ENCODE measurements at regions not wholly inside any gene's neighbourhood (a gene's known extent, or its start where the extent isn't known, plus 50 kb on each side); places are given as distances from the start of the nearest gene placed in this dataset.

DNA sequence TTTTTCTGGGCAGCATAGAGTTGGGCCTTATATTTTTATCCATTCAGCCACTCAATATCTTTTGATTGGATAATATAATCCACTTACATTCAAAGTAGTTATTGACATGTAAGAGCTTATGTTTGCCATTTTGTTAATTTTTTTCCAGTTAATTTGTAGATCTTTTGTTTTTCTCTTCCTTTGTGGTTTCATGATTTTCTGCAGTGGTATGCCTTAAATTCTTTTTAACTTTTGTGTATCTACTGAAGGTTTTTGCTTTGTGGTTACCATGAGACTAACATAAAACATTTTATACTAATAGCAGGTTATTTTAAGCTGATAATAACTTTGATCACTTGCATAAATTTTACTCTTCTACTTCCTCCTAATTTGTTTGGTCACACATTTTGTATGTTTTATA lies 140.8 kb upstream of the GATB start:
- no peak overlapping the region for H3K4me3 ChIP-seq (ENCODE audit: low read length)
- no peak for DNase-seq (ENCODE audit: low read depth, low spot score)

DNA sequence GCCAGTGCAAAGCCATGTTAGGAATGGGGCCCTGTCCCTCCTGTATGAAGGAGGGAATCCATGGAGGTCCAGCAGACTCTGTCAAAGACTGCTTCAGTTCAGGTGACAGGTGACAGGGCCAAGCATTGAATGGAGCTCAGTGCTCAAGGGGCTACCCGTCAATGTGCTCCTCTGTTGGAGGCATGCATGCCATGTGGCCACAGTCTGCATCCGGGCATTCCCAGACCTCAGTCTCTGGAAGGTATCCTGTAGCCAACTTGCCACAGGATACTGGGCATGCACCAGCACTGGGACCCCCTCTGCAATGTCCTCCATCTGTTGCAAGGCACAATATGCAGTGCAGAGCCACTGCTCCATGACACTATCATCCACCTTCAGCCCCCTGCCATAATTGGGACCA lies 136.1 kb upstream of the GATB start:
- H3K4me3 ChIP-seq (ENCODE audit: low read length) = no peak overlapping the region
- DNase-seq (ENCODE audit: low read depth, low spot score) = no peak

DNA sequence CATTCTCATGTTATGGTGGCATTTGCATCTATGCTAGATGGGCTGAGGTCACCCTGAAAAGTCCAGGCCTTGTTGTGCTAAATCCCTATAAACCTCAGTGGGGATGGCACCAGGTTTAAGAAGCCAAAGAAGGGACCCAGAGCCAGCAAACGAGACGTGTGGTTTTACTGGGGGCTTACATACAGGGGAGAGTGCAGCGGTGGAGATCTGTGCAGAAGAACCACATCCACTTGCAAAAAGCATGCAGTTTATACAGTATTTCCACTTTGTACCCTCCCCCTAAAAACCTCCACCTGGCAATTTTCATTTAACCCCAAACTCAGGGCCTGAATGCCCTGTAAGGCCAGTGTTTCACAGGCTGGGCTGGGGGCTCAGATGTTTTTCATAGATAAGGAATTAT lies 134.9 kb upstream of the GATB start:
- H3K4me3 ChIP-seq (ENCODE audit: low read length) = no peak overlapping the region
- DNase-seq (ENCODE audit: low read depth, low spot score) = peak; percentile 80

DNA sequence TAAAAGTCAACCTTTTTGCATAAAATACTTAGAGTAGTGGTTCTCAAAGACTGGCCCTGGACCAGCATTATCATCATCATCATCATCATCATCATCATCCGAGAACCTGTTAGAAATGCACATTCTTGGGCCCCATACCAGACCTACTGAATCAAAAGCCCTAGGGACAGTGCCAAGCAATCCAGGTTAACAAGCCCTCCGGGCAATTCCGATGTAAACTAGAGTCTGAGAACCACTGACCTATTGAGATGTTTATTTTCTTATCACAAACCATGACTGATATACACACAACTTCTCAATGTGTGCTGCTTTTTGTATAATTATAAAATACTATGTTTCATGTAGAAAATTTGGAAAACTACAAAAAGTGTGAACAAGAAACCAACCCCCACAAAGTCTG lies 133.4 kb upstream of the GATB start:
- H3K4me3 ChIP-seq (ENCODE audit: low read length) = no peak overlapping the region
- DNase-seq (ENCODE audit: low read depth, low spot score) = no peak

DNA sequence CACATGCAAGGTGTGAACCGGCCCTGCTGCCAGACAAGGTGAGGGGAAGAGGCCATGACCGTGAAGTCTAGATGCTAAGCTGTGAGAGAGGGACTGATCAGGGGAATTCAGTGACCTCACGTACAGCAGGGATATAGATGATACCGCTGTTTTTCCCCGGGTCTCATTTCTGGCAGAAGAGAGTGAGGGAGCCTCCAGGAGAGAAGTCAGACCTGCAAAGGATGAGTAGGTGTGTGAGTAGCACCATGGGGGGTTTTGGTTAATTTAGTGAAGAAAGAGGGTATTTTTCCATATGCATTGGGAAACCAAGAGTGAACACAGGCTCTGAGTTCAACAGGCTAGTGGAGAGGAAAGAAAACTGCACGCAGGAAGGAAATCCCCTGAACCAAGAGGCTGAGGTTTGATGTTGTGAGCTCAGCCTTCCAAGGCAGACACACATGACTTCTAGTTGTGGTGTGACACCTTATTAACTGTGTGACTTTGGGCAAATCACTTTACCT lies 127.6 kb upstream of the GATB start:
- H3K4me3 ChIP-seq (ENCODE audit: low read length) = no peak overlapping the region
- peak; percentile 46 for DNase-seq (ENCODE audit: low read depth, low spot score)

DNA sequence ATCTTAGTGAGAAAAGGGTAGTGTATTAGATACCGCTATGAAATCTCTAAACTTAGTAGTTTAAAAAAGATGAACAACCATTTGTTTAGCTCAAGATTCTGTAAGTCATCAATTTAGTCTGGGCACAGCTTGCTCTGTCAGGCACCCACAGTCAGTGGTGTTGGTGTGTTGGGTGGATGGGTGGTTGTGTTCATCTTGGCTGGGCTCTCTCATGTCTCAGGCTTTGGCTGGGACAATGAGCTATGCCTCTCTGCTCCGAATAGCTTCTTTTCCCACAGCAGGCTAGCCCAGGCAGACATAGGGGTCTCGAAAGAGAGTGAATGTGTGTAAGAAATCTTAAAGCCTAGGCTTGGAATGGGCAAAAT lies 127.0 kb upstream of the GATB start:
- DNase-seq (ENCODE audit: low read depth, low spot score) = no peak
- no peak overlapping the region for H3K4me3 ChIP-seq (ENCODE audit: low read length)

DNA sequence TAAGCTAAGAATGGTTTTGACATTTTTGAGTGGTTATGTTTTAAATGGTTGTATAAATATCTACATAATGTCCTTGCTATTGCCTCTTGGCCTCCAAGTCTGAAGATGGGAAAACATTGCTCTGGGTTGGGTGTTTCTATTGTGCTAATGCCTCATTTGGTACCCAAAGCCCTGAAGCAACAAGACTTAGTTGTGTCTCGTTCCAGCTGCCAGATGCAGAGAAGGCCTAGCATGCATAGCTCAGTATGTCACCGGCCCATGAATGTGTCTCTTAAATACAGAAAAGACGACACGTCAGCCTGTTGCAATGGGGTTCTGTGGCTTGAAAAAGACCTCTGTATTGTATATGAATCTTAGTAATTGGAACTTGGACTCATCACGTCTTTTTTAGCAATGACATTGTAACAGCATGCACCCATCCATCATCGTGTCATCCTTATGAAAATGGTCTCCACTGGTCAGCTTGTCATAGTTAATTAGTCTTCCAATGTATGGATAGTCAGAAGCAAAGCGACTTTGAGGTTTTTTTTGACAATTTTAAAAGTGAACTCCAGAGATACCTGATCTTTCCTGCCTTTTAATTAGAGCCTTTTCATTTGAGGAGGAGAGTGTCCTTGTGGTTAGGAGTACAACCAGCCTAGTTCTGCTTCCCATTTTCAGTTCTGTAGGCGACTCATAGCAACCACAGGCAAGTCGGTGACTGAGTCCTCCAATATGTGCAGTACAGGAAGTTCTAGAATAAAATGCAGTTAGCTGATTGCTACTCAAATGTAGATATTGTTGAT lies 126.4 kb upstream of the GATB start:
- no peak overlapping the region for H3K4me3 ChIP-seq (ENCODE audit: low read length)
- peak; percentile 57 for DNase-seq (ENCODE audit: low read depth, low spot score)

DNA sequence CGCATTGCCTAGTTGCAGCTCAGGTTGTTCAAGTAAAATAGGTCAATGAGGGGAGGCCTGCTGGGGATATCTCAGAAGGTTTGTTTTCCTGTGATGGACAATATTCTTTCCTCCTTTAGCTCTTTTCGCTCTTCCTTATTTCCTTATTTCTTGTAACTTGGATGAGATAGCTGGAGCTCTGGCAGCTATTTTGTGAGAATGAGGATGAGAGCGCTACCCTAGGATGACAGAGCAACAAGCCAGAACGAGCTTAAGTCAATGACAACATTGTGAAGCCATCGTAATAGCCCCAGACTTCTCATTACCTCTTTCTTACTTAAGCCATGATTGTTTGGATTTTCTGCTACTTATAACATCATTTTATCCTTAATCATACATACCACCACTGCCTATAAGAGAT lies 124.3 kb upstream of the GATB start:
- no peak overlapping the region for H3K4me3 ChIP-seq (ENCODE audit: low read length)
- no peak for DNase-seq (ENCODE audit: low read depth, low spot score)

DNA sequence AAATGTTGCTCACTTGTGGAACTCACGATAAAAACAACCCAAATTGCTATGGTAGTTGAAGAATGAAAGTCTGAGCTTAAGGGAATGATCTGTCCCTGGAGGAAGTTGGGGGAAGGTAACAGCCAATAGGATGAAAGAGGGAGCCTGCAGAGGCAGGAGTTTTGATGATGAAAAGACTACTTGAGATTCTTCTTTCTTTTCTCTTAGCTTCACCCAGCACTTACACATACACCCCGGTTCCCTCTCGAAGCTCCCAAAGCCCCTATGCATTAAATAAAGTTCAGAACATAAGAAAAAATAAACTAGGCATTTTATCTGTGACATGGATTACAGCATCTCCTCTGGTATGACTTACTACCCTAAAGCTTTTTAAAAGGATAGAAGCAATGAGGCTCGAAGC lies 122.9 kb upstream of the GATB start:
- no peak overlapping the region for H3K4me3 ChIP-seq (ENCODE audit: low read length)
- no peak for DNase-seq (ENCODE audit: low read depth, low spot score)

DNA sequence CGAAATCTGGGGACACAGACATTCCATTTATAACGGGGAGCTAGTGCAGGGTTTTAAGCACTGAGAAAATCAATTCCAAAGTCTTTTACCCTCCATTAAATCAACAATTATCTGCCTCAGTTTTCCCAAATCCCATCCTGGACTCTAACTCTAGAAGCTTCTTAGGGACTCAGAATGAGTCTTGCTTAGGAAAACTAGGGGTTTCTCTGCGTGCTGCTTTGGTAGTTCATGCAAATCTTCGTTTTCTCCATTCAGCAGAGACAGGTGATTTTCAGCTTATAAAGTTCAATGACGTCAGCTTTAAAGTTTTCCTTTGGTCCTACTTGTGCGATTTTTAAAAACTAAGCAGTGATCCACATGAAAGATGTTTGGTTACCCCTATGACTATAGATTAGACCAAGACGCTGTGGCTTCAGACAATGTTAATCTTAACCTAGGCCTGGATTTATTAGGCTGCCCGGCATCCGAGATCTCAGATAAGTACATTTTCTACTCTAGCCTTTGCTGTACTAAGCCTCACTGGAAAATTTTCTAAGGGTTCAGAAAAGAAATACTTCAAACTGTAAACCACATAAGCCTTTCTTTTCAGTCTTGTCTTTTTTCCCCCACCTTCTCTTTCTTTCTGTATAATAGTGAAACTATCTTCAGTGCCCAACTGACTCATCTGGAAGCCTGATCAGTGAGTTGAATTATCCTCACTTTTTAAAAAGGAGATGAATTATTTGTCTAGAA lies 121.4 kb upstream of the GATB start:
- no peak overlapping the region for H3K4me3 ChIP-seq (ENCODE audit: low read length)
- DNase-seq (ENCODE audit: low read depth, low spot score) = no peak

DNA sequence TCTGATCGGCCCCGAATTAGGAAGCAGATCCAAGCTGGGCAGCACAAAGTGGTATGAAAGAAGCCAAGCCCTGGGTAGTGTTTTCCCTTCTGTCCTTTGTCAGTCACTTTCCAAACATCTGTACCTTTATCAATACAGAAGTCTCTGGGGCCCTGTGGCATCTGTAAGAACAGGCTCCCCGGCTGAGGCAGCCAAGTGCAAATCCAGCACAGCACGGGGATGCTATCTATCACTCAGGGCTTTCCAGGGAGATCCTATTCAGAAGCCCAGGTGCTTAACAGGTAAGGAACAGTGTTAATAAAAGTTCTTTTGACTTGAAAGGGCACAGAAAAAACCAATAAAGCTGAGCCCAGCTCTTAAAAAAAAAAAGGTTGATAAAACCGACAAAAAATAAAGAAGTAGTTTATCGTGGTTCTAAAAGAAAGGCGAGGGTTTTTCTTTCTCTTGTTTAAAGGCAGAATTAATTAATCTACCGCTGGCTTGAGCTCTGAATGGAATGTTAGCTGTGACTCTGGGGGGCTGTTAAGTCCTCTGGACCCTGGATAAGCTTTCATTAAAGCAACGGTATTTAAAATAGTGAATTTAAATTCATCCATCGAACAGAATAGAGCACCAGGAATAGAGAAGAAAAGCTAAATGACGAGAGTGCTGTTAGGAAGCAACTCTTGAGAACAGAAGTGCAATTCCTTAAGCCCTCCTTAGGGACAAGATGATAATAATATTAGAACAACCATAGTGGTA lies 119.1 kb upstream of the GATB start:
- no peak for DNase-seq (ENCODE audit: low read depth, low spot score)
- no peak overlapping the region for H3K4me3 ChIP-seq (ENCODE audit: low read length)

DNA sequence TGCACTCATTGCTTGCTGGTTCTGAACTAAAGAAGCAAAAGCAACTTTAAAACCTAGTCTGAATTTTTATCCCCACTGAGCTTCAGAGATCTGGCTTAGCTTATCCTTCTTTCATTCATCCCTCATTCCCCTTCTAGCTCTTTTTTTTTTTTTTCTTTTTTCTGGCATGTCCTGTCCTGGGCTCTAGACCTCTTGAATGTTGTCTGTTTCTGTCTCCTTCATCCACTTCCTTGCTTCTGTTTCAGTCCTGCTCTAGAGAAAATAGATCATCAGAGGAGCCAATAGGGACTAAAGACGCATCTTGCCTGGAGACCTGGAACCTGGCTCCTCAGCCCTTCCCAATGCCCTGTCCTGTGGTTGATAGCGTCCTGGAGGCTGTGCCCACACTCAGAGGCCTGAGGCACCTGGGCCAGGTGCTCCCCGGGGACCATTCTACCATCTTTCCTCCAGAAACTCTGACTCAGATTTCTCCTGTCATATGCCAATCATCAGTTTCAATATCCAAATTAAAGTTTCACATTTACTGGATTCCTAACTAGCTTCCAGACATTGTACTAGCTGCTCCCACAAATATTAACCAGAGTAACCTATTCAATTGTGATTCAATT lies 115.7 kb upstream of the GATB start:
- no peak for DNase-seq (ENCODE audit: low read depth, low spot score)
- no peak overlapping the region for H3K4me3 ChIP-seq (ENCODE audit: low read length)

DNA sequence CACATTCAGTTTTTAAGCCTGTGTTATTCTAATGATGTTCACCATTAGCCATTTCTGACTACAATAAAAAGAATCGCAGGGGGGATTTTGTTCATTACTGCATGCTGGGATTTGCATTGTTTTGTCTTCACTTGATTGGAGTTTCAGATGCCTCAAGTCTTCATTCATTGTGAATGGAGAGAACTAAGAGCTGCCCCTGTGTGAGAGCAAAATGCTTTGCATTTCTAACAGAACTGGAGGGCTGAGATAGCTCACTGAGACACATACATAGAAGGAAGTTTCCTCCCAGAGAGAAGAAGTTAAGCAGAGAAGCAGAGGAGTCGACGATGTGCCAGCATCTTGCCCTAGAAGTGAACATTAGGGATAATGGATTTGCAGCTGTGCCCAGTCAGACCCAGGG lies 113.5 kb upstream of the GATB start:
- no peak overlapping the region for H3K4me3 ChIP-seq (ENCODE audit: low read length)
- DNase-seq (ENCODE audit: low read depth, low spot score) = no peak

DNA sequence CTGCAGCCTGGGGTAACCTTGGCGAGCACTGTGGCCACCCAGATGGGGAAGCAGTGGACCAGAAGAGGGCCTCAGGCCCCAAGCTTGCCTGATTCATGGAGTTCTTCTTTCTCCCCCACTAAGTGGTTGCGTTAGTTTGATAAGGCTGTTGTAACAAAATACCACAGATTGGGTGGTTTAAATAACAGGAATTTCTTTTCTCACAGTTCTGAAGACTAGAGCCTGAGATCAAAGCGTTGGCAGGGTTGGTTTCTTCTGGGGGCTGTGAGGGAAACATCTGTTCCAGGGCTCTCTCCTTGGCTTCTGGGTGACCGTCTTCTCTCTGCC lies 105.7 kb upstream of the GATB start:
- peak; percentile 74 for DNase-seq (ENCODE audit: low read depth, low spot score)
- peak overlapping the region; percentile 34 for H3K4me3 ChIP-seq (ENCODE audit: low read length)

DNA sequence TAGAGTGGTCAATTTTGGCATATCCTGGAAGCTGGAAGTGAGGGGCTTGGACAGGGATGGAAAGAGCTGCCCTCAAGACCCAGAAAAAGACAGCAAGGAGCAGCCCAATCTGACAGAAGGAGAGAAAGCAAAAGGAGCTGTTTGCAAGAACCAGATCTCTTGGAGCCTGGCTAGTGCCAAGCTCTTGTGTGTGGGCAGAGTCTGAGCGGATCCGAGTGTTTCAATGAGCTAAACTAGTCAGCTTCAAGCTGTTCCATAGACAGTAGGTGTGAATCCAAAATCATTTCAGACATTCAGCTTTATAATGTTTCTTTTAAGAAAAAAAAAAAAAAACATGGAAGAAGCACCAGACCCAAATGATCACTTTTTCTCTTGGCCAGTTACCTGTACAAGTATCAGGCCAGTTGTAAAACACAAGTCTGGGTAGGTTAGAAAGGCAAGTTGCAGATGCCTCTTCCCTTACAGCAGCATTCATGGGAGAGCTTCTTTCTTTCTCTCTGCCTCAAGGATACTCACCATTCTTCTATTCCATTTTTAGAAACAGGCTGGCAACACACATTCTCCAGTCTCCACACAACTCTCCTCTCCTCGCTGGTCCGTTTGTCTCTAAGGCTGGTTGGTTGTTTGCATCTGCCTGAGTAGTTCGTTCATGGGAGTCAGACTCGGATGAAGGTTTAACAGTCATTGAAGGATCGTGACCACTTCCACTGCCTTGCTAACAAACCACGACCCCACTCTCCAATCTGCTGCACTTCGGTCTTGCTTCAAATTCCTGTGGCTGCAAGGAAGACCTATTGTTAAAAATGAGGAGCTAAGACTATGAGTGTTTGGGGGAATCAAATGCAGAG lies 105.2 kb upstream of the GATB start:
- peak; percentile 81 for DNase-seq (ENCODE audit: low read depth, low spot score)
- peak overlapping the region; percentile 34 for H3K4me3 ChIP-seq (ENCODE audit: low read length)

DNA sequence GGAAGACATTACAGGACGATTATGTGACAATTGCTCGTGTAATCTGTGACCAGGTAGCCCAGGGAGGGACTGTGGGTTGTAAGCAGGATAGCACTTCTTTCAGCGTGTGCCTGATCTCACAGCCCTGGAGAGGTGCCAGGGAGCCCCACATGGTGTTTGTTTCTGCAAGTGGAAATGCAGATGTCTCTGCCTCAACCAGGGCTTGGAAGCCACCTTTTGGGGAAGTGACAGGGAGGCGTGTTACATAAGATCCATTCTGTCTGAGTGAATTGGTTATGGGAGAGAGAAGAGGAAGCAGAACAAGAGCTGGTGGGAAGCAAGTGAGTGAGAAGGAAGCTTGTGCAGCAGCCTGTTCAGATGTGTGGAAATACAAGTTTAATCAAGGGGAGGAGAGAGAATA lies 104.5 kb upstream of the GATB start:
- peak; percentile 75 for DNase-seq (ENCODE audit: low read depth, low spot score)
- H3K4me3 ChIP-seq (ENCODE audit: low read length) = no peak overlapping the region; the same call in 1 of the 2 replicates

DNA sequence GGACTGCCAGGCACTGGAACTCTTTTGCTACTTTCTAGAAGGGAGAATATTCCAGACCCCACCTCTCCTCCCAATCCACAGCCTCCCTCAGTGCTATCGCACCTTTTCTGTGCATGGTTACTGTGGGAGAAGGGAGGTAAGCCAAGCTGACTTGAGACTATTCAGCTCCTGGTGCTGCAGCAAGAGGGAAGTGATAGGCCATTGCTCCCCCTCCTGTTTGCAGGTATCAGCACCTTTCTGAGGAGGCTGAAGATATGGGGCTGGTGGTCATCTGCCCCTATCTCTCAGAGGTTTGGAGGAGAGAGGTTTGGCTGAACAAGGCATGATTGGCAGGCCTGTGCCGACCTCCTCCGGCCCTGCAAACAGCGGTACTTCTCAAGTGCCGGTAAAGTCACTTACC lies 103.3 kb upstream of the GATB start:
- no peak overlapping the region for H3K4me3 ChIP-seq (ENCODE audit: low read length)
- DNase-seq (ENCODE audit: low read depth, low spot score) = no peak

DNA sequence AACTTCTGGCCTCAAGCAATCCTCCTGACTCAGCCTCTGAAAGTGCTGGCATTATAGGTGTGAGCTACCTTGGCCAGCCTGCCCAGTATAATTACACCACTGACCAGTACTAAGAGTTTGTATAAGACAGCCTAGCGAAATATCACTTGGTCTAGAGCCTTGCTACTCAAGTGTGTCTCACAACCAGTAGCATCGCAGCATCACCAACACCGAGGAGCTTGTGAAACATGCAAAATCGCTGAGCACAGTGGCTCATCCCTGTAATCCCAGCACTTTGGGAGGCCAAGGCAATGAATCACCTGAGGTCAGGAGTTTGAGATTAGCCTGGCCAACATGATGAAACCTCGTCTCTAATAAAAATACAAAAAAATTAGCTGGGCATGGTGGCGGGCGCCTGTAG lies 102.0 kb upstream of the GATB start:
- H3K4me3 ChIP-seq (ENCODE audit: low read length) = no peak overlapping the region
- no peak for DNase-seq (ENCODE audit: low read depth, low spot score)

DNA sequence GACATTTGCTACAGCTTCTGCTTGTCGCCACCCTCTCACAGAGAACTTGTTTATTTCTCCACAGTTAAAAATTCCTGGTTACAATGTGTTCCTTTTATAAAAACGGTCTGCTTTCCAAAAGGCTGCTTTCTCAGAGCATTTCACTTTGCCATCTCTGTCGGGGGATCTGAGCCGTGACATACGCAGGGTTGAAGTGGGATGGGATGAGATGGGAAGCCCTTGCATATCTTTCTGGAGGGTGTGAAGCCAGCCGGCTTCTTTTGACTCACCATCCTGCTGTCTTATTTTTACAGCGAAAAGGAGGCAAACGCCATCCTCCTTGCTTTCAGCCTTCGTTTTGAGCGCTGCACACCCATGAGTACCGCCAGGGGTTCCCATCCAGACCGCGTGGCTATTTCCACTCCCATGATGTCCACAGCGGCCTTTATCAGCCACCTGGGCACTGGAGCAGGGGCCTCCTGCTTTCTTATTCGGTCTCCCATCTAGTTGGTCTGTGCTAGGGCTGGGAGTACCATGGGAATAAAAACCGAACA lies 99.8 kb upstream of the GATB start:
- H3K4me3 ChIP-seq (ENCODE audit: low read length) = no peak overlapping the region
- DNase-seq (ENCODE audit: low read depth, low spot score) = no peak
